ENCODE measurements at regions not wholly inside any gene's neighbourhood (a gene's known extent, or its start where the extent isn't known, plus 50 kb on each side); places are given as distances from the start of the nearest gene placed in this dataset.
A peak's percentile ranks its signal among the peaks of the same experiment; 100 is the strongest.

DNA sequence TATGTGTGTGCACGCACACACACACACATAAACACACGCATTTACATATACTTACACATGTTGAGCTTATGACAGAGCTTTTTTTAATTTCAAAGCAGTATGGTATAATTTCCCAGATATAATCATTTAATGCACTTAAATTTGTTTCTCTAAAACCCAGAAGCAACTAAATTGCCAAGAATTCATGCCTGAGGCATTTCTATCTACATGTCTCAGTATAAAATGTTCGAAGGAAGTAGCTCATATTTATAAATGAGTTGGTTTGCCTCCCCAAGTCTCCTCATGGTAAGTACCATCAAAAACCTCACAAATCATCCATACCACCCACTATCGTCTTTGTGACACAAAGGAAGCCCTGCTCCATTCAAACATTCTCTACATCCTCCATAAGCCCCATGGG lies 130.6 kb downstream of the RPL22L1 start:
- Histone ChIP-seq H3K36me3 (no peaks in the 10 kb centered on the region), H3K27me3 (no peaks in the 10 kb centered on the region), H3K4me3 (no peak overlapping the region), H3K4me1 (peaks cover 0 to 24% (median 15%) of the 10 kb centered on the region in 4 donors), H3K27ac (no peak overlapping the region), H3K9me3 (no peaks in the 10 kb centered on the region)
- DNase-seq, result no peak
- TF ChIP-seq, protein P1, sequence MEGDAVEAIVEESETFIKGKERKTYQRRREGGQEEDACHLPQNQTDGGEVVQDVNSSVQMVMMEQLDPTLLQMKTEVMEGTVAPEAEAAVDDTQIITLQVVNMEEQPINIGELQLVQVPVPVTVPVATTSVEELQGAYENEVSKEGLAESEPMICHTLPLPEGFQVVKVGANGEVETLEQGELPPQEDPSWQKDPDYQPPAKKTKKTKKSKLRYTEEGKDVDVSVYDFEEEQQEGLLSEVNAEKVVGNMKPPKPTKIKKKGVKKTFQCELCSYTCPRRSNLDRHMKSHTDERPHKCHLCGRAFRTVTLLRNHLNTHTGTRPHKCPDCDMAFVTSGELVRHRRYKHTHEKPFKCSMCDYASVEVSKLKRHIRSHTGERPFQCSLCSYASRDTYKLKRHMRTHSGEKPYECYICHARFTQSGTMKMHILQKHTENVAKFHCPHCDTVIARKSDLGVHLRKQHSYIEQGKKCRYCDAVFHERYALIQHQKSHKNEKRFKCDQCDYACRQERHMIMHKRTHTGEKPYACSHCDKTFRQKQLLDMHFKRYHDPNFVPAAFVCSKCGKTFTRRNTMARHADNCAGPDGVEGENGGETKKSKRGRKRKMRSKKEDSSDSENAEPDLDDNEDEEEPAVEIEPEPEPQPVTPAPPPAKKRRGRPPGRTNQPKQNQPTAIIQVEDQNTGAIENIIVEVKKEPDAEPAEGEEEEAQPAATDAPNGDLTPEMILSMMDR (IDR thresholded peaks at IDR 0.05), result no peak
- intact Hi-C loops (cut with DNase I; ENCODE audit: low total_unique reads), result no loop called here

- H3K27ac ChIP-seq, result no peak overlapping the region
- H3K36me3 ChIP-seq, result no peaks in the 10 kb centered on the region
- peaks cover 0 to 24% (median 15%) of the 10 kb centered on the region in 4 donors for H3K4me1 ChIP-seq
- TF ChIP-seq, protein P1 (IDR thresholded peaks at IDR 0.05), result no peak
- H3K4me3 ChIP-seq, result no peak overlapping the region
- intact Hi-C loops (cut with DNase I; ENCODE audit: low total_unique reads), result no loop called here
- no peak for DNase-seq
- no peaks in the 10 kb centered on the region for H3K9me3 ChIP-seq
- no peaks in the 10 kb centered on the region for H3K27me3 ChIP-seq
These were observed 131.2 kb downstream of the RPL22L1 start for GRCh38 chr3:170738766-170739165.

DNA sequence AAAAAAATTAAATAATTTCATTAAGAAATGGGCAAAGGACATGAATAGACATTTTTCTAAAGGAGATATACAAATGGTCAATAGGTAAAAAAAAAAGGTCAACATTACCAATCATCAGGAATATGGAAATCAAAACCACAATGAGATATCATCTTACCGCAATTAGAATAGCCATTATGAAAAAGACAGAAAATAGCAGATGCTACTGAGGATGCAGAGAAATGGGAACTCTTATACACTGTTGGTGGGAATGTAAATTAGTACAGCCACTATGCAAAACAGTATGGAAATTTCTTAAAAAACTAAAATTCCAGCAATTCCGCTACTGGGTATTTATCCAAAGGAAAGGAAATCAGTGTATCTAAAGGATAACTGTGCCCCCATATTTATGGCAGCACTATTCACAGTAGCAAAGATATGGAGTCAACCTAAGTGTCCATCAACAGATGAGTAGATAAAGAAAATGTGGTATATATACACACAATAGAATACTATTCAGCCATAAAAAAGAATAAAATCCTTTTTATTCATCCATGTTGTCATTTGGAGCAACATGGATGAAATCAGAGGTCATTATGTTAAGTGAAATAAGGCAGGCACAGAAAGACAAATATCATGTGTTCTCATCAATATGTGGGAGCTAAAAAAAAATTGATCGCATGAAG lies 132.4 kb downstream of the RPL22L1 start:
- Histone ChIP-seq H3K4me3 (no peak overlapping the region), H3K36me3 (no peaks in the 10 kb centered on the region), H3K27ac (no peak overlapping the region), H3K4me1 (peaks cover 0 to 24% (median 15%) of the 10 kb centered on the region in 4 donors), H3K27me3 (no peaks in the 10 kb centered on the region), H3K9me3 (no peaks in the 10 kb centered on the region)
- intact Hi-C loops (cut with DNase I; ENCODE audit: low total_unique reads), result no loop called here
- no peak for DNase-seq
- TF ChIP-seq, protein P1 (IDR thresholded peaks at IDR 0.05), result no peak

GRCh38 chr3:170735821-170736220 lies 134.2 kb downstream of the RPL22L1 start:
- Histone ChIP-seq H3K4me1 (peaks cover 0 to 7% (median 5%) of the 10 kb centered on the region in 4 donors), H3K27me3 (no peaks in the 10 kb centered on the region), H3K9me3 (no peaks in the 10 kb centered on the region), H3K27ac (peak overlapping the region in 1 of 2 donors; percentile 7), H3K36me3 (no peaks in the 10 kb centered on the region), H3K4me3 (no peak overlapping the region)
- DNase-seq, result no peak
- intact Hi-C loops (cut with DNase I; ENCODE audit: low total_unique reads), result no loop called here
- TF ChIP-seq, protein P1 (IDR thresholded peaks at IDR 0.05), result no peak

DNA sequence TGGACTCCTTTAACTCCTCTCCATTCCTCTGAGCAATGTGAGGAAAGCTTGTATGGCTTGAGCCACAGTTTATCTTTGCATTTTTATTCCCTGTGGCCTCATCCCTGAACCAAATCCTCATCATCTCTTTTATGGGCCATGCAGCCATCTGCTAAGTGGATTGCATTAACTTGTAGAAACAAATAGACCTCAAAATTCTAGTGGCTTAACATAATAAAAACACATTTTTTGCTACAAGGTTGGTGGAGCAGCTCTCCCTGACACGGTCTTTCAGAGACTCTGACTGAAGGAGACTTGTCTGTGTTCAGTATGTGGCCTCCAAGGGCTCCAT lies 135.3 kb downstream of the RPL22L1 start:
- Histone ChIP-seq H3K4me3 (no peak overlapping the region), H3K4me1 (no peaks in the 10 kb centered on the region), H3K36me3 (no peaks in the 10 kb centered on the region), H3K9me3 (no peaks in the 10 kb centered on the region), H3K27me3 (no peaks in the 10 kb centered on the region), H3K27ac (no peak overlapping the region)
- TF ChIP-seq, protein P1 (IDR thresholded peaks at IDR 0.05), result no peak
- no peak for DNase-seq
- intact Hi-C loops (cut with DNase I; ENCODE audit: low total_unique reads), result no loop called here

All from tibial artery (tissue), 4 donors.